ENCODE measurements at regions not wholly inside any gene's neighbourhood (a gene's known extent, or its start where the extent isn't known, plus 50 kb on each side); places are given as distances from the start of the nearest gene placed in this dataset.

- TF ChIP-seq POLR2A (IDR thresholded peaks at IDR 0.05): no peak
- no peak for TF ChIP-seq CTCF (IDR thresholded peaks at IDR 0.05)
Observed at GRCh38 chr2:11910971-11911370, 164.5 kb downstream of the LPIN1 start.

GRCh38 chr2:11912980-11913379, 166.5 kb downstream of the LPIN1 start:
- Histone ChIP-seq H3K36me3 (ENCODE audit: low read depth, missing control alignments) (no peaks in the 10 kb centered on the region), H3K4me3 (no peak overlapping the region), H3K9me3 (no peaks in the 10 kb centered on the region), H3K27me3 (no peaks in the 10 kb centered on the region), H3K4me1 (no peaks in the 10 kb centered on the region), H3K27ac (no peak overlapping the region)
- intact Hi-C loops (cut with DNase I; ENCODE audit: low total_unique reads): no loop called here
- TF ChIP-seq CTCF (IDR thresholded peaks at IDR 0.05) (no peak), POLR2A (IDR thresholded peaks at IDR 0.05) (no peak)
- 90 to 100% methylated on average over 1 of the region's 1 CpG for WGBS, 2 donors
- DNase-seq: no peak

More at GRCh38 chr2:11910971-11911370, 164.5 kb downstream of the LPIN1 start:
- Histone ChIP-seq H3K27me3 (no peaks in the 10 kb centered on the region), H3K4me1 (no peaks in the 10 kb centered on the region), H3K36me3 (ENCODE audit: low read depth, missing control alignments) (no peaks in the 10 kb centered on the region), H3K4me3 (no peak overlapping the region), H3K27ac (no peak overlapping the region), H3K9me3 (no peaks in the 10 kb centered on the region)
- WGBS, 2 donors: 90 to 97% methylated on average over 3 of the region's 3 CpGs
- no peak for DNase-seq
- intact Hi-C loops (cut with DNase I; ENCODE audit: low total_unique reads): no loop called here

GRCh38 chr2:11914455-11914854, 168.0 kb downstream of the LPIN1 start:
- H3K27ac ChIP-seq: no peak overlapping the region
- 87 to 90% methylated on average over 2 to 7 of the region's 7 CpGs for WGBS, 2 donors
- intact Hi-C loops (cut with DNase I; ENCODE audit: low total_unique reads): no loop called here
- no peaks in the 10 kb centered on the region for H3K9me3 ChIP-seq
- no peak for DNase-seq
- TF ChIP-seq POLR2A (IDR thresholded peaks at IDR 0.05) (no peak), CTCF (IDR thresholded peaks at IDR 0.05) (no peak)
- no peaks in the 10 kb centered on the region for H3K4me1 ChIP-seq
- H3K36me3 ChIP-seq (ENCODE audit: low read depth, missing control alignments): no peaks in the 10 kb centered on the region
- H3K27me3 ChIP-seq: no peaks in the 10 kb centered on the region
- no peak overlapping the region for H3K4me3 ChIP-seq

GRCh38 chr2:11915650-11916049, 169.2 kb downstream of the LPIN1 start:
- DNase-seq: no peak
- no peak overlapping the region for H3K27ac ChIP-seq
- 87 to 96% methylated on average over 4 of the region's 4 CpGs for WGBS, 2 donors
- no peaks in the 10 kb centered on the region for H3K4me1 ChIP-seq
- TF ChIP-seq POLR2A (IDR thresholded peaks at IDR 0.05): no peak
- no peak for TF ChIP-seq CTCF (IDR thresholded peaks at IDR 0.05)
- intact Hi-C loops (cut with DNase I; ENCODE audit: low total_unique reads): no loop called here
- no peaks in the 10 kb centered on the region for H3K9me3 ChIP-seq
- H3K36me3 ChIP-seq (ENCODE audit: low read depth, missing control alignments): no peaks in the 10 kb centered on the region
- no peaks in the 10 kb centered on the region for H3K27me3 ChIP-seq
- no peak overlapping the region for H3K4me3 ChIP-seq

- TF ChIP-seq POLR2A (IDR thresholded peaks at IDR 0.05) (no peak), CTCF (IDR thresholded peaks at IDR 0.05) (no peak)
- H3K36me3 ChIP-seq (ENCODE audit: low read depth, missing control alignments): no peaks in the 10 kb centered on the region
- WGBS, 2 donors: 83 to 87% methylated on average over 1 to 2 of the region's 2 CpGs
- no peaks in the 10 kb centered on the region for H3K9me3 ChIP-seq
- intact Hi-C loops (cut with DNase I; ENCODE audit: low total_unique reads): no loop called here
- no peak overlapping the region for H3K27ac ChIP-seq
- H3K27me3 ChIP-seq: no peaks in the 10 kb centered on the region
- no peak for DNase-seq
- no peaks in the 10 kb centered on the region for H3K4me1 ChIP-seq
- H3K4me3 ChIP-seq: no peak overlapping the region
Observed at GRCh38 chr2:11919953-11920352, 173.5 kb downstream of the LPIN1 start.
